ENCODE measurements at regions not wholly inside any gene's neighbourhood (a gene's known extent, or its start where the extent isn't known, plus 50 kb on each side); places are given as distances from the start of the nearest gene placed in this dataset.
A peak's percentile ranks its signal among the peaks of the same experiment; 100 is the strongest.

DNA sequence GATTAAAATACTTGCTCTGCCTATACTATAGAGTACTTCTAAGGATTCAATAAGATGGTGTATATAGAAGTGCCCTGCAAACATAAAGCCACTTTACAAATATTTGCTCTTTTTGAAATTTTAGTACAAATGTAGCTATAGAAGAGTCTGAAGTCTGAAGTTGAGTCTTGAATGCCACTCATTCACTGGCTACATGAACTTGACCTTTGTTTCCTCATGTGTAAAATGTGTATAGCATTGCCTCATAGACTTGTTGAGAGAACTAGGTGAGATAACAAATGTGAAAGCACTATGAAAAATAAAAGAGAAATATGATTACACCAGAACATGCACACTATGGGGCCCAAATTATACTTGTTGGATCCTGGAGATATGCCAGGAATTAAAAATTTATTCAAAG is 244.7 kb downstream of the SEC61B start:
- H3K4me1 Mint-ChIP-seq: peaks cover 4% of the 10 kb centered on the region
- H3K9me3 Mint-ChIP-seq: no peaks in the 10 kb centered on the region
- H3K27me3 Mint-ChIP-seq: peaks cover 6% of the 10 kb centered on the region
- H3K27ac Mint-ChIP-seq: no peak overlapping the region
- H3K4me3 Mint-ChIP-seq: no peak overlapping the region
- H3K36me3 Mint-ChIP-seq (ENCODE audit: low read depth): no peaks in the 10 kb centered on the region
- ATAC-seq (no peak), DNase-seq (no peak)

DNA sequence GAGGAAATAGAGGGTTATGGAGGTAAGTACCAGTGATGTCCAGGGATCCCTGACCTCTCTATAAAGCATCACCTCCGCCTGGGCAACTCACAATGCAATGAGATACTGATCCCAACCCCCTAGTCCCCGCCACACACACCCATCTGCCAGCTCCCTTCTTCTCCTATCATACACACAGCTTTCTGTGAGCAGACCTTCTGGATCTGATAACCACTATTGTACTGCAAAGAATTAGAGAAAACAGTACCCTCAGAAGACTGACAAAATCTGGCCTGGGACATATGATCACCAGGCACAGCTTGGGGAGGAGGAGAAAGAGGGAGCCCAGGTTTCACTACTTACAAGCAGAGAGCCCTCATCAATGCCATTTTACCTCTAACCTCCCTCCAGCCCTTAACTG is 249.0 kb downstream of the SEC61B start:
- Mint-ChIP-seq H3K27ac (peak overlapping the region; percentile 6), H3K4me3 (no peak overlapping the region), H3K27me3 (peaks cover 11% of the 10 kb centered on the region), H3K36me3 (ENCODE audit: low read depth) (no peaks in the 10 kb centered on the region), H3K9me3 (no peaks in the 10 kb centered on the region), H3K4me1 (peaks cover 15% of the 10 kb centered on the region)
- DNase-seq: no peak
- no peak for ATAC-seq

DNA sequence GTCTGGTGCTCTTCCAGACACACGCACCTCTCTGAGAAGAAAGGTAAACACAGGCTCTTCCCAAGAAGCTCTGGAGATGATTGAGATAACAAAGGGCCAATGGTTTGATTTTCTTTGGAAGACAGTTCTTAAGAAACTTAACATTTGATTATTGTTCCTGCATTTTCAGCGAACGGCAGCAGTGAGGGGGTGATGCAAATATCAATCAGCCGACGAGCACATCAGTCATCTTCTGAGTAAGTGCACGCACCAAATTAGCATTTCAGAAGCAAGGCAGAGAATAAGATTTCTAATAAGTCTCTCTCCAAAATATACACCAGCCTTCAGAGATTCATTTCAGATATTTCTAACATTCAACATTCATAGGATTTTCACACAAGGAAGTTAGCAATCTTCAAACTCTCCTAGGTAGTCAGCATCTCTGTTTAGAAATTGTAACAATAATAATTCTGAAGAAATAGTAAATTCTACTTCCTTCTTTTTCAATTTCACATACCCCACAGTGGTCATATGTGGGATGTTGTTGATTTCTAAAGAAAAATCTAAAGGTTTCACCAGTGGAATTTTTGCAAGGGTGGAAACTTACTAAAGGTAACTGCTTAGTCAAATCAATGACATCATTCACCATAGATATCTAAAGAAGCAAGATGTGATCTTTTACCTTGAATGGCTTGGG is 250.3 kb downstream of the SEC61B start:
- Mint-ChIP-seq H3K27me3 (peaks cover 14% of the 10 kb centered on the region), H3K9me3 (no peaks in the 10 kb centered on the region), H3K4me3 (peak overlapping the region; percentile 29), H3K36me3 (ENCODE audit: low read depth) (no peaks in the 10 kb centered on the region), H3K4me1 (peaks cover 15% of the 10 kb centered on the region), H3K27ac (peak overlapping the region; percentile 91)
- DNase-seq: no peak
- peak; percentile 68 for ATAC-seq

DNA sequence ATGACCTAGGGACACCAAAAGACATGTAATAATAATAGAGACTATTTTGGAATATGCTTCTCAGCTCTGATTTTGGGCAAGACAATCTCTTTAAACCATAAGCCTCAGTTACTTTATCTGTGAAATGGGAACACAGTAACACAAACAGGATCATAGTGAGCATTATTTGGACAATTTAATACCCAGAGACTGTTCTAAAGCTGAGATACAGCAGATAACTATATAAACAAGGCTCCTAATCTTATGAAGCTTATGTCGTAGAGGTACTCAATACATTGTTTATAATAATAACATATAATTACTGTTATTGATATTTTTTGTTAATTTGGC is 250.8 kb downstream of the SEC61B start:
- peaks cover 15% of the 10 kb centered on the region for H3K4me1 Mint-ChIP-seq
- no peak overlapping the region for H3K4me3 Mint-ChIP-seq
- H3K9me3 Mint-ChIP-seq: no peaks in the 10 kb centered on the region
- no peak for DNase-seq
- H3K27ac Mint-ChIP-seq: peak overlapping the region; percentile 91
- no peak for ATAC-seq
- H3K36me3 Mint-ChIP-seq (ENCODE audit: low read depth): no peaks in the 10 kb centered on the region
- H3K27me3 Mint-ChIP-seq: peaks cover 14% of the 10 kb centered on the region

DNA sequence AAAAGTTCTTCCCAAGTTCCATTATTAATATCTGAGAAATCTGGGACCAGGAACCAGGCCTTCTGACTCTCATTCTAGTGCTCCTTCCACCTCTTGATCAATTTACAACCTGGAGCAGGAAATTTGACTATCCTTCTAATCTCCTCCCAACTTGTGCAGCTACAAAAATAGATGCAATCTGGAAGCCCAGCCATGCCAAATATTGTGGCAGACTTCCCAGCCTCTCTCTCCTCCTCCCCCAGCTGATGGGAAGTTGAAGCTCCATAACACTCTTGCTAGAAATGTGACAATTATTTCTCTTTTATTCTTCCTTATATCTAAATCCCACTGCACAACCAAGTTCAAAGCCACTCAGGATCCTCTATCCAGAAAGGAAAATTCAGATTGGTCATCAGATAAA is 252.1 kb downstream of the SEC61B start:
- DNase-seq (no peak), ATAC-seq (no peak)
- Mint-ChIP-seq H3K9me3 (no peaks in the 10 kb centered on the region), H3K4me3 (no peak overlapping the region), H3K27ac (no peak overlapping the region), H3K27me3 (peaks cover 12% of the 10 kb centered on the region), H3K4me1 (peaks cover 15% of the 10 kb centered on the region), H3K36me3 (ENCODE audit: low read depth) (no peaks in the 10 kb centered on the region)

DNA sequence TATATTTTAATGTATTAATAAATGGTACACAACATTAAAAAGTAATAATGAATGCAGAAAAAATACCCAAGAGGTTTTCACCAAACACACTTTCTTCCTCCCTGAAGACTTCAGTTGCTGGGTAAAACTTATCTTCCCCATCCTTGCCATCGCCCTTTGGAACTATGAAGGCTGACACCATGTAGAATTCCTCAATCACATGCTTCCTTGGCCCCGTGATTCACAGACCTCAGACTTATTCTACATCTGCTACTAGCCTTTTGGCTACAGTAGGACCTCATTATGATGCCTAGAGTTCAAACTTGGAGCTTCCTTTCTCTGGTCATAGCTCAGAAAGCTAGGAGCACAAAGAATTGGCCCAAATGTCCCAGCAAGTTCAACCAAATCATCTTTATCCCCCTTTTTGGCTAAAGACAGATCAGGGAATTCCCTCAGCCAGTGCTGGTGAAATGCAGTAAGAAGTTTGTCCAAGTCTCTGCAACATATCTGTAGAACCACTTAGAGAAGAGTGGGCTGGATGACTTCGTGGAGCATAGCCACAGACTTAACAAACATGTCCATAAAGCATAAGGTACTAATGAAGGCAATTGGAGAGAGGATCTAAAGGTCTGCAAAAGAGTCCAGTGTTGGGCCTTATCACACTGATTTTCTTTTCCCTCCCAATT is 253.5 kb downstream of the SEC61B start:
- Mint-ChIP-seq H3K27ac (no peak overlapping the region), H3K4me3 (no peak overlapping the region), H3K36me3 (ENCODE audit: low read depth) (no peaks in the 10 kb centered on the region), H3K27me3 (peaks cover 8% of the 10 kb centered on the region), H3K4me1 (peaks cover 15% of the 10 kb centered on the region), H3K9me3 (no peaks in the 10 kb centered on the region)
- ATAC-seq (no peak), DNase-seq (no peak)

DNA sequence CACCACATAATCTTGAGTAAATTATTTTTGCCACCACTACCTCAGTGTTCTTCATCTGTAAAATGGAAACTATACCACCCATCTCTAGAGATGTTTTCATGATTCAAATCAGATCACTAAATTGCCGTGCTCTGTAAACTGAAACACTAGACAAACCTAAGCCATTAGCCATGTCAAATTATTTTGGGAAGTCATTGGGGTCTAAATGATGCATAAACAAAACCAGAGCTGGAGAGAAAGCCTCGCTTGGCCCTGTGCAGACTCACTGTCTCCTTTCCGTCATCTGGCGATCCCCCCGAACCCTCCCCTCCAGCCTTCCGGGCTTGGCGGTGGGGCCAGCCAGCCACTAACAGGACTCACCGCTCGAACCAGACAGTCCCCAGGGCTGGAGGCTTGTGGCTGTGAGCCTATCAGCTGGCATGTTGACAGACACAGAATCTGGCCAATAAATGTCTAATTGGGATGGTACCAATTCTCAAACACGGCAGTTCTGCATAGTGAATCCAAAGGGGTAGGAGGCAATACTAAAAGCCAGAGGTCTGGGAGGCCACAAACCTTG is 256.5 kb downstream of the SEC61B start:
- H3K9me3 Mint-ChIP-seq: no peaks in the 10 kb centered on the region
- H3K27me3 Mint-ChIP-seq: peaks cover 10% of the 10 kb centered on the region
- H3K4me1 Mint-ChIP-seq: no peaks in the 10 kb centered on the region
- H3K4me3 Mint-ChIP-seq: no peak overlapping the region
- no peak overlapping the region for H3K27ac Mint-ChIP-seq
- ATAC-seq: no peak
- no peak for DNase-seq
- H3K36me3 Mint-ChIP-seq (ENCODE audit: low read depth): no peaks in the 10 kb centered on the region

DNA sequence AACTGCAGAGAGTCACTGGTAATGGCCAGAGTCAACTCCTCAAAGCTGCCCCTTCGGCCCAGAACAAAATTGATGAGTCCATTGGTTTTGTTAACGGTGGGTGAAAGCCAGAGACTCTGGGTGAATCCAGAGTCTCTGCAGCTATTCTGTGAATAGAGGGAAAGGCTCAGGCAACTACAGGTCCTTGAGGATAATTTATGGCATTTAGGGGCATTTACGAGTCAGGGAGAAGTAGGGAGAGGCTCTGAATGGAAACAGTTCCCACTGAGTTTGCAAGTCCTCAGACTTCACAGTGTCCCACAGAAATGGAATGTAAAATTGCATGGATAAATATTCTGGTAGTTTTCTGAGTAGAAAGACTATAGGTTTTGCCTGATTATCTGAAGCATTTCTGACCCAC is 257.8 kb downstream of the SEC61B start:
- Mint-ChIP-seq H3K4me3 (no peak overlapping the region), H3K27me3 (peaks cover 11% of the 10 kb centered on the region), H3K27ac (no peak overlapping the region), H3K4me1 (no peaks in the 10 kb centered on the region), H3K9me3 (no peaks in the 10 kb centered on the region), H3K36me3 (ENCODE audit: low read depth) (no peaks in the 10 kb centered on the region)
- DNase-seq (no peak), ATAC-seq (no peak)

DNA sequence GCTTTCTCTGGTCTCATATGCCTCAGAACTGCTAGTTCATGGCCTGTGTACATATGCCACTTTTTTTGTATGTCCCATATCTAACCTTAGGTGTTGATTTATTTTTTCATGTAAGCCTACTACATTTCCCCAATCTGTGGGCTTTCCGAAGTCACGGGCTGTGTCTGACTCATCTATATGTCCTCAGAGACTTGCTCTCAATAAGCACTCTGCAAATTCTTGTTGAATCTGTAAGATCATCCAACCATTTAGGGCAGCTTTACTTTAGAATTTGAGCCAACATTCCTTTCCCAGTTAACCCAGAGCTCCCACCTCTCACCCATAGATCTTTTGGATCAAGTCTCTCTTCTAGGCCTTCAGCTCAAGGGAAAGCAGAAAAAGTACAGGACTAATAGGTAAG is 263.4 kb downstream of the SEC61B start:
- Mint-ChIP-seq H3K27ac (no peak overlapping the region), H3K9me3 (no peaks in the 10 kb centered on the region), H3K4me3 (no peak overlapping the region), H3K4me1 (peaks cover 2% of the 10 kb centered on the region), H3K27me3 (peaks cover 12% of the 10 kb centered on the region), H3K36me3 (ENCODE audit: low read depth) (no peaks in the 10 kb centered on the region)
- ATAC-seq (no peak), DNase-seq (no peak)

DNA sequence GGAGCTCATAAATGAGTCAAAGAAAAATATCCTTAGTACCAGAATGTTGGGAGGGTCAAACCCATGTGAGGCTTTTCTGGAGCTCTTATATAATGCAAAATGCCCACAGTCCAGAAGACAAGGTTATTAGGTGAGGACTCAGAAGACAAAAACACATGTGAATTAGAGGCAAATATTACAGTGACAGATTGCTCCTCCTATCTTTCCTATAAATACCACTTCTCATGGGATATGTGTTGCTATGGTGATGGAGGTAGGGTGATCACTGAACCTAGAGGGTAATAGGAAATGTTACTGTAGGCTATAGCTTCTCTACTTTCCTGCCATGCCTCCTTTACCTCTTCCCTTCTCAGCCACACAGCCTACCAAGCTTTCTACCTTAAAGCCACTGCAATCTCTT is 264.6 kb downstream of the SEC61B start:
- Mint-ChIP-seq H3K4me1 (peaks cover 6% of the 10 kb centered on the region), H3K36me3 (ENCODE audit: low read depth) (no peaks in the 10 kb centered on the region), H3K4me3 (no peak overlapping the region), H3K9me3 (no peaks in the 10 kb centered on the region), H3K27ac (no peak overlapping the region), H3K27me3 (peaks cover 15% of the 10 kb centered on the region)
- no peak for DNase-seq
- ATAC-seq: no peak

DNA sequence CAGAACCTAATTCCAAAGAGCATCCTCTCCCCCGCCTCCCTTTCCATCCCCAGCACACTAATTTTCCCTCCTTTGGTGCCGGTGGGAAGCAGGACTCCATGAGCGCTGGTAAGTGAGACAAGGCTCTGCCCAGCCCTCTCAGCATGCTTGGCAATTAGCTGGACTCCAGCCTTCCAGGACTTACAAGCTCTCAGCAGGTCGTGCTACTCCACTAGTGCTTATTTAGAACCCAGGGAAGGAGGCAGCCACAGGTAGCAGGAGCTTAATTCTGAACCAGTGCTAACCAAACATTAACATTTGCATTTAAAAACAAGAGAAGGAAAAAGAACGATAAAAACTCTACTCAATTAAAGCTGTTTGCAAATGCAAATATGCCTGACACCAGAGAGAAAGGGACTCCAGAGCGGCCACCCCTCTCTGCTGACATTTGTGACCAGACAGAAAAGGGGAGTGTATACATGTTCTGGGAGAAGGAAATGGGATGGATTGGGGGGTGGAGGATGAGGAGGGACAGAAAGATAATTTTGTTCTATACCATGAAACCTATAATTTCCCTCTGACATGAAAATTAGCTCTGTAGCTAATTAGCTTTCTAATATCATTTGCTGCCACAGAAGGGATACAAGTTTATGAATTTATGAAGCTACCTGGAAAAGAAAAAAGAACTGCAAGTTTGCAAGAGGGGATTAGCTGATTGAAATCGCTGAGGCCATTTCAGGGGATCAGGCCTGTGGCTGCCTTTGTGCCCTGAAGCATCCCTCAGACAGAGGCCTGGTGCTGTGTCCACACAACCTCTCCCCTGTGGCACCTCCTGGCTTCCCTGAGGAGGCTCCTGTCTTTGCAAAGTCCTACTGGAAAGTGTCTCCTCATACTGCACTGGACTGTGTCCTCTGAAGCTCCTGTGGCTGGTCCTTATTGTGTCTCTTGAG is 266.3 kb downstream of the SEC61B start:
- no peaks in the 10 kb centered on the region for H3K36me3 Mint-ChIP-seq (ENCODE audit: low read depth)
- ATAC-seq: no peak
- DNase-seq: no peak
- no peak overlapping the region for H3K4me3 Mint-ChIP-seq
- no peak overlapping the region for H3K27ac Mint-ChIP-seq
- H3K27me3 Mint-ChIP-seq: peaks cover 15% of the 10 kb centered on the region
- no peaks in the 10 kb centered on the region for H3K9me3 Mint-ChIP-seq
- peaks cover 10% of the 10 kb centered on the region for H3K4me1 Mint-ChIP-seq

DNA sequence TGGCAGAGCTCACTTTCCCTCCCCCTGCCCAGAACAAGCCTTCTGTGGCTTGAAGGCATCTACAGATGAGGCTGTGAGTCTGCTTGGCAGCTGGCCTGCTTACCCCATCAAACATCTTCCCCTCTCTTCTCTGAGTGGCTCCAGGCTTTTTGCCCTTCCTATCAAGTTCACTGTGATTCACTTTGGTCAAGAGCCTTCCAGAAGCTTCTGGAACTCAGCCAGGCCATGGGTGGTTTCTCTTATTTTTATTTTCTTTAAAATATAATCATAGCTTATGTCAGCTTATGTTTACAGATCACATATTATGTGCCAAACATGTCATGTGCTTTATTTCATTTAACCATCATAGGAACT is 267.0 kb downstream of the SEC61B start:
- H3K27ac Mint-ChIP-seq: no peak overlapping the region
- no peak overlapping the region for H3K4me3 Mint-ChIP-seq
- H3K27me3 Mint-ChIP-seq: peaks cover 12% of the 10 kb centered on the region
- H3K4me1 Mint-ChIP-seq: peaks cover 10% of the 10 kb centered on the region
- ATAC-seq: no peak
- DNase-seq: no peak
- no peaks in the 10 kb centered on the region for H3K9me3 Mint-ChIP-seq
- H3K36me3 Mint-ChIP-seq (ENCODE audit: low read depth): no peaks in the 10 kb centered on the region

DNA sequence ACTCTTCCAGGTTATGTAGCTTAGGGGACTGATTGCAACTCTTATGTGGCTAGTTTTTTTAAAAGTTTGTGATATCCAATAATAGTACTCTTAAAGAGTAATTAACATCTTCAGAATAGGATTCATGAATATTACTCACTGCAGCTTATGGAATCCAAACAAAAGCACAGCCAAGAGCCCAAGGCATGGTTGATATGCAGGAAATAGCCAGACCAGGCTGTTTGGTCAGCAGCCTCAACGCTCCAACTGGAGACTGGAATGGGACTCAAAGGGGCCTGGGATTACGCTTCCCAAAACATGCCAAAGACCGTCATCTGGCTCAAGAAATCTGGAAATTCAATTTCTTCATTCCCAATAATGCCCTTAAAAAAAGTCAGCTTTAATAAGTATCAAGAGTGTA is 268.6 kb downstream of the SEC61B start:
- Mint-ChIP-seq H3K4me3 (no peak overlapping the region), H3K36me3 (ENCODE audit: low read depth) (no peaks in the 10 kb centered on the region), H3K27ac (no peak overlapping the region), H3K27me3 (peaks cover 11% of the 10 kb centered on the region), H3K4me1 (peaks cover 7% of the 10 kb centered on the region), H3K9me3 (no peaks in the 10 kb centered on the region)
- DNase-seq (no peak), ATAC-seq (no peak)

DNA sequence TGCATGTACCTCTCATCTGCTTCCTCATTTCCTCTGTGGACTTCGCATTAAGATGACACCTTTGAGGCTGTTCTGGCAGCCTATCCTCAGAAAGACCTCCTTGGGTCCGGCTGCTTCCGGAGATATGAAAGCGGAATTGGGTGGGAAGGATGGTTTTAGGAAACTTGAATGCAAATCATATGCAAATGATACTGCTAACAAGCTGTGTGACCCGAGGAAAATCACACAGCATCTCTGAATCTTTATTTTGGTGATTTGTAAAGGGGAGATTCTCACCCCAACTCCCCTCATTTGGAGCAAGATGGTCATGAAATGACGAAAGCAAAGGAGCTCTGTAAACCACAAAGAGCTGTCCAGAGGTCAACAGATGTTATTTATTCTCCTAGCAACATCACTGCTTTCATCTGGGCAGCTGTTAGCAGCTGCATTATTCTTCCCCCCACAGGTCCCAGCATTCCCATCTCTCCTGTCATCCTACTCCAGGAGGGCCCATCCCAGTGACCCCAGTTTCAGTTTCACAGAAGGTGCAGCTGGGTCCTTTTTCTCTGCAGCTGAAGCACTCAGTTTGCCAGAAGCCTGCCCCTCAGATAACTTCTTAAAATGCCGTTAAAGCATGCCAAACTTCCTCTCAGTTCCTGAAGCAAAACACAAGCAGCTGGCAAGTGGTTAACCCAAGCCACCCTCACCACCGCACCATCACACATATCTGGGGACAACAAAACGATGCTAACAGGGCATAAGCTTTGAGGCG is 269.5 kb downstream of the SEC61B start:
- Mint-ChIP-seq H3K4me1 (peaks cover 7% of the 10 kb centered on the region), H3K27ac (no peak overlapping the region), H3K27me3 (peaks cover 15% of the 10 kb centered on the region), H3K4me3 (no peak overlapping the region), H3K36me3 (ENCODE audit: low read depth) (no peaks in the 10 kb centered on the region), H3K9me3 (no peaks in the 10 kb centered on the region)
- ATAC-seq (no peak), DNase-seq (no peak)
